MCF 10A (cell line): ENCODE measurements at regions not wholly inside any gene's neighbourhood (a gene's known extent, or its start where the extent isn't known, plus 50 kb on each side); places are given as distances from the start of the nearest gene placed in this dataset.
A peak's percentile ranks its signal among the peaks of the same experiment; 100 is the strongest.
"Not testable (repeated sequence)": the region's sequence is repeated elsewhere in the genome, so short reads cannot be mapped to it uniquely, and the experiment has no call there.

Experiments
- BruUV-seq: library from RNA; stranded (reverse); fragments of 400-500 nt; replicated peaks from 2 replicates; lab custom pipeline; 2021; lab: Mats Ljungman, UMichigan
- CTCF ChIA-PET: fragments of 300-600 bp; sonication (Branson Sonifier 250); formaldehyde crosslinking; extraction: SDS; loops from one replicate; lab custom pipeline; 2021; ENCODE audit warnings: antibody characterized with exemption, inconsistent platforms; lab: Yijun Ruan, JAX
- POLR2A ChIA-PET: fragments of 300-600, 350-650 bp; sonication (Branson Sonifier 250); formaldehyde crosslinking; extraction: SDS; loops from one replicate; lab custom pipeline; 2020; ENCODE audit warnings: antibody characterized with exemption, inconsistent platforms; lab: Yijun Ruan, JAX
- DNase-seq: peaks from one replicate; pipeline ENCODE4 v3.0.0-alpha.2; 2018; ENCODE audit not compliant: unreplicated experiment
- H3K27ac Mint-ChIP-seq: one replicate; pipeline ENCODE4 v1.8.0; 2022; ENCODE audit warnings: mild to moderate bottlenecking, low read depth, mixed read lengths; ENCODE audit not compliant: unreplicated experiment
- H3K27me3 Mint-ChIP-seq: one replicate; pipeline ENCODE4 v1.8.0; 2022; ENCODE audit warnings: mixed read lengths; ENCODE audit not compliant: insufficient read depth, unreplicated experiment
- H3K36me3 Mint-ChIP-seq: one replicate; pipeline ENCODE4 v1.8.0; 2022; ENCODE audit warnings: mild to moderate bottlenecking, moderate library complexity, mixed read lengths; ENCODE audit not compliant: insufficient read depth, unreplicated experiment
- H3K4me1 Mint-ChIP-seq: one replicate; pipeline ENCODE4 v1.8.0; 2022; ENCODE audit warnings: mixed read lengths; ENCODE audit not compliant: insufficient read depth, unreplicated experiment
- H3K4me3 Mint-ChIP-seq: one replicate; pipeline ENCODE4 v1.8.0; 2022; ENCODE audit warnings: mild to moderate bottlenecking, moderate library complexity, mixed read lengths; ENCODE audit not compliant: unreplicated experiment
- H3K9me3 Mint-ChIP-seq: one replicate; pipeline ENCODE4 v1.8.0; 2022; ENCODE audit warnings: mixed read lengths; ENCODE audit not compliant: unreplicated experiment
- intact Hi-C: fragments of 100-400 bp; cut with micrococcal nuclease; formaldehyde crosslinking; loops from 2 replicates; pipeline ENCODE4 v1.14.1; 2022
- TF ChIP-seq, protein P1 (sequence below): fragments of 200-600 bp; IDR thresholded peaks from one replicate; pipeline ENCODE4 v1.8.0; 2022; ENCODE audit warnings: antibody characterized with exemption, mild to moderate bottlenecking; ENCODE audit not compliant: unreplicated experiment

DNA sequence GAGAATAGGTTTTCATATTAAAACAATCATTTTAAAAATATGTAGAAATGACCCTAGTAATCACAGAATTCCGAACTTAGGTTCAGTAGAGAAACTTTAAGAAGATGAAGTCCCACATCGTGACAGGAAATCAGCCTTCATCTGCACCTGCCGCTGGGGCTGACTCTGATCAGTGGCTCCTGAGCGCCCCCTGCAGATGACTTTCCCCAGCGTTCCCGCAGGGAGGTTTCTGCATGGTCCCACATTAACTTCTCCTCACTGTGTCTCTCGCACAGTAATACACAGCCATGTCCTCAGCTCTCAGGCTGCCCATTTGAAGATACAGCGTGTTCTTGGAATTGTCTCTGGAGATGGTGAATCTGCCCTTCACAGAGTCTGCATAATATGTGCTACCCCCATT is 1131.1 kb downstream of the TMEM121 start:
- CTCF ChIA-PET = interaction anchor here (0.9 to 1.7 kb wide), 3 partner anchors 9 to 103 kb away, joined by 3 read pairs; no protein-coding TSS in a partner anchor
- H3K9me3 Mint-ChIP-seq = no peaks in the 10 kb centered on the region
- H3K27me3 Mint-ChIP-seq = peaks cover 52% of the 10 kb centered on the region
- no TSS peak for BruUV-seq
- intact Hi-C loops = no loop called here
- POLR2A ChIA-PET = no interaction called here
- H3K27ac Mint-ChIP-seq = peak overlapping the region; percentile 55
- peaks cover 10% of the 10 kb centered on the region for H3K4me1 Mint-ChIP-seq
- DNase-seq = no peak
- H3K4me3 Mint-ChIP-seq = no peak overlapping the region
- TF ChIP-seq, protein P1, sequence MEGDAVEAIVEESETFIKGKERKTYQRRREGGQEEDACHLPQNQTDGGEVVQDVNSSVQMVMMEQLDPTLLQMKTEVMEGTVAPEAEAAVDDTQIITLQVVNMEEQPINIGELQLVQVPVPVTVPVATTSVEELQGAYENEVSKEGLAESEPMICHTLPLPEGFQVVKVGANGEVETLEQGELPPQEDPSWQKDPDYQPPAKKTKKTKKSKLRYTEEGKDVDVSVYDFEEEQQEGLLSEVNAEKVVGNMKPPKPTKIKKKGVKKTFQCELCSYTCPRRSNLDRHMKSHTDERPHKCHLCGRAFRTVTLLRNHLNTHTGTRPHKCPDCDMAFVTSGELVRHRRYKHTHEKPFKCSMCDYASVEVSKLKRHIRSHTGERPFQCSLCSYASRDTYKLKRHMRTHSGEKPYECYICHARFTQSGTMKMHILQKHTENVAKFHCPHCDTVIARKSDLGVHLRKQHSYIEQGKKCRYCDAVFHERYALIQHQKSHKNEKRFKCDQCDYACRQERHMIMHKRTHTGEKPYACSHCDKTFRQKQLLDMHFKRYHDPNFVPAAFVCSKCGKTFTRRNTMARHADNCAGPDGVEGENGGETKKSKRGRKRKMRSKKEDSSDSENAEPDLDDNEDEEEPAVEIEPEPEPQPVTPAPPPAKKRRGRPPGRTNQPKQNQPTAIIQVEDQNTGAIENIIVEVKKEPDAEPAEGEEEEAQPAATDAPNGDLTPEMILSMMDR = no peak
- no peaks in the 10 kb centered on the region for H3K36me3 Mint-ChIP-seq

DNA sequence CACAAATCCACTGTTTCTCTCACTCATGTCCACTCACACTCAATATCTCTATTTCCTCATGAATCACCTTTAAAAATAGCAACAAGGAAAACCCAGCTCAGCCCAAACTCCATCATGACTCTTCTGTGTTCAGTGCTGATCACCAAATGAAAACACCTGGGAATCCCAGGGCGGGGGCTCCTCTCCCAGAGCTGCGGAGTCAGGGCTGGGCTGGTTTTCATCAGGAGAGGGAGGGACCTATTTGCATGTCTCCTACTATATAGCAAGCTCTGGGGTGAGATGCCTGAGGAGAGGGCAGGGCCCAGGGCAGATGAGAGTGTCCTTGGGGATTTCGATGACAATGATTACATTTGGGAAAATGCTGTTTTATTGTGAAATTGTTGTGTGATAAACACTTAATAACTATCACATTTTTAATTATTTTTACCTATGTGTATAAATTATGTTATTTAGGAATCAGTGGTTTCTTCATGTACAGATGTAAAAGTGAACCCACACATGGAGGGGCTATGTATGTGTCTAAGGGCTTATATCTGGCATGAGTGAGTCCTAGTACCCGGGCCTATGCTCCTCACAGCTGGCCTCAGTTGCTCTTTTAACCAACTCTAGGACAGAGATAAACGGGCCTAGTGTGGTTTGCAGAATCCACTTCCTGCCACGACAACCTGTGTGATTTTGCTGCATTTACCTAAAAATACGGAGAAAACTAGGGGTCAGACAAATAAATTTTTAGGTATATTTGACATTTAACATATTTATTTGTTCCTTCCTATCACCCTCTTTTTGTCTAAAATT is 1131.9 kb downstream of the TMEM121 start:
- Mint-ChIP-seq H3K27me3 (peaks cover 57% of the 10 kb centered on the region), H3K27ac (peak overlapping the region; percentile 55)
- POLR2A ChIA-PET, H3K4me1 Mint-ChIP-seq, H3K4me3 Mint-ChIP-seq, H3K9me3 Mint-ChIP-seq, H3K36me3 Mint-ChIP-seq, intact Hi-C loops, DNase-seq, BruUV-seq: not testable (repeated sequence)
- CTCF ChIA-PET = interaction anchor here (0.7 to 1.7 kb wide), 3 partner anchors 9 to 61 kb away, joined by 3 to 5 read pairs (median 4); no protein-coding TSS in a partner anchor

DNA sequence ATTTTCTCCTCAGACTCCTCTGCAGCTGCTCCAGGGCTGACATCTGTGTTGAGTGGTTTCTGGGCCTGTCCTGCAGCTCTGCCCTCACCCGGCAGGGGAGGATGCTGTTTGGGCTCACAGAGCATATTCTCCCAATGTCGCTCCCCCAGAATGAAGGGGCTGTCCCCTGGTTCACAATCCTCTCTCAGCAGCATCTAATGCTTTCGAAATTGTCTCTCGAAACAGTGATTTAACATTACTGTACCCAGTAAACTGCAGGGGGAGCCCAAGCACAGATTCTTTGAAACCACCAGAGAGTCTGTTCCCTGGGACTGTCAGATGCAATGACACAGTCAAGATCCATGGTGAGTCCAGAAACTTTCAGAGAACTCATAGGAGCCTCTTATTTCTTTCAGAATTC is 1135.2 kb downstream of the TMEM121 start:
- POLR2A ChIA-PET, H3K36me3 Mint-ChIP-seq, H3K4me3 Mint-ChIP-seq, H3K4me1 Mint-ChIP-seq, H3K27ac Mint-ChIP-seq, H3K9me3 Mint-ChIP-seq, BruUV-seq: not testable (repeated sequence)
- TF ChIP-seq, protein P1 = peak; percentile 33
- intact Hi-C loops = loop anchor here (10.0 kb wide), 1 partner anchor 63 kb away; no protein-coding TSS in a partner anchor
- peak; percentile 45 for DNase-seq
- peaks cover 45% of the 10 kb centered on the region for H3K27me3 Mint-ChIP-seq
- CTCF ChIA-PET = interaction anchor here (0.7 to 2.2 kb wide), 4 partner anchors 12 to 434 kb away, joined by 3 to 5 read pairs (median 5); no protein-coding TSS in a partner anchor

DNA sequence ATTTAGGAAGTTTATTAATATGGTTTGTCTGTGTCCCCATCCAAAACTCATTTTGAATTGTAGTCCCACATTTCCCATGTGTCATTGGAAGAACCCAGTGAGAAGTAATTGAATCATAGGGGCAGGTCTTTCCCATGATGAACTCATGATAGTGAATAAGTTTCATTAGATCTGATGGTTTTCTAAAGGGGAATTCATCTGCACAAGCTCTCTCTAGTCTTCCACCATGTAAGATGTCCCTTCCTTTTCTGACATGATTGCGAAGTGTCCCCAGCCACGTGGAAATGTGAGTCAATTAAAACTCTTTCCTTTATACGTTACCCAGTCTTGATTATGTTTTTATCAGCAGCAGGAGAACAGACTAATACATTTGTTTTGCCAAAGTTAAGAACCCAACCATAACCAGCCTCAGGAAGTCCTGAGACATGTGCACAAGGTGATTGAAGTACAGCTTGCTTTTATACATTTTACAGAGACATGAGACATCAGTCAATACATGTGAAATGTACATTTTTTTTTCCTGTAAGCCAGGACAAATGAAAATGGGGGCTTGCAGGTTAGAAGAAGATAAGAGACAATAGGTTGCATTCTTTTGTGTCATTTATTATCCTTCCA is 1136.7 kb downstream of the TMEM121 start:
- no peak for DNase-seq
- Mint-ChIP-seq H3K4me3 (no peak overlapping the region), H3K27me3 (peaks cover 35% of the 10 kb centered on the region), H3K9me3 (no peaks in the 10 kb centered on the region), H3K4me1 (peaks cover 2% of the 10 kb centered on the region), H3K36me3 (no peaks in the 10 kb centered on the region), H3K27ac (no peak overlapping the region)
- ChIA-PET CTCF (interaction anchor here (0.6 to 2.2 kb wide), 13 partner anchors 13 to 211 kb away, joined by 3 to 6 read pairs (median 4); no protein-coding TSS in a partner anchor), POLR2A (no interaction called here)
- no TSS peak for BruUV-seq
- TF ChIP-seq, protein P1 = no peak
- intact Hi-C loops = loop anchor here (10.0 kb wide), 1 partner anchor 62 kb away; no protein-coding TSS in a partner anchor
